PC-9 (cell line): ENCODE measurements at regions not wholly inside any gene's neighbourhood (a gene's known extent, or its start where the extent isn't known, plus 50 kb on each side); places are given as distances from the start of the nearest gene placed in this dataset.

Experiments used
- BruUV-seq: library from RNA; stranded (reverse); fragments of 400-500 nt; replicated peaks from 2 replicates; lab custom pipeline; 2021; lab: Mats Ljungman, UMichigan
- CTCF ChIA-PET: fragments of 300-600 bp; sonication (Branson Sonifier 250); formaldehyde crosslinking; loops from one replicate; lab custom pipeline; 2022; ENCODE audit warnings: antibody characterized with exemption; lab: Charles Lee
- POLR2A ChIA-PET: fragments of 300-600 bp; sonication (Branson Sonifier 250); formaldehyde crosslinking; loops from one replicate; lab custom pipeline; 2022; ENCODE audit warnings: antibody characterized with exemption; ENCODE audit not compliant: unreplicated experiment; lab: Charles Lee
- DNase-seq, 2 experiments: peaks; one replicate each; pipeline versions ENCODE4 v3.0.0 to v3.0.0-alpha.2; 2015 to 2022; ENCODE audit warnings: mixed read lengths in 1 of 2
- H2AFZ ChIP-seq: fragments of 200-600 bp; sonication (generic); 2 replicates; pipeline ENCODE4 v1.8.1; 2017; ENCODE audit warnings: antibody characterized with exemption
- H3F3A ChIP-seq: fragments of 200-600 bp; sonication (generic); 2 replicates; pipeline ENCODE4 v1.8.1; 2017; ENCODE audit warnings: antibody characterized with exemption, mild to moderate bottlenecking, low read depth; ENCODE audit not compliant: insufficient read depth
- H3K27ac ChIP-seq: fragments of 200-600 bp; sonication (generic); 2 replicates; pipeline ENCODE4 v1.6.1; 2016; ENCODE audit warnings: mixed run types
- H3K27me3 ChIP-seq: fragments of 200-600 bp; sonication (generic); 2 replicates; pipeline ENCODE4 v1.6.1; 2016; ENCODE audit warnings: low read depth, mixed run types; ENCODE audit not compliant: insufficient read depth
- H3K36me3 ChIP-seq: fragments of 200-600 bp; sonication (generic); 2 replicates; pipeline ENCODE4 v1.6.1; 2016; ENCODE audit warnings: low read depth, mixed run types
- H3K4me1 ChIP-seq: fragments of 200-600 bp; sonication (generic); replicated peaks from 2 replicates; pipeline ENCODE4 v1.6.1; 2016; ENCODE audit warnings: mixed run types; ENCODE audit not compliant: insufficient read depth
- H3K4me2 ChIP-seq: fragments of 200-600 bp; sonication (generic); 2 replicates; pipeline ENCODE4 v1.6.1; 2017; ENCODE audit warnings: mixed run types
- H3K4me3 ChIP-seq: fragments of 200-600 bp; sonication (generic); 2 replicates; pipeline ENCODE4 v1.6.1; 2016; ENCODE audit warnings: mixed run types
- H3K79me2 ChIP-seq: fragments of 200-600 bp; sonication (generic); 2 replicates; pipeline ENCODE4 v1.6.1; 2017; ENCODE audit warnings: low read depth, mixed run types
- H3K9me2 ChIP-seq: fragments of 200-600 bp; sonication (generic); 2 replicates; pipeline ENCODE4 v1.8.1; 2017; ENCODE audit warnings: mild to moderate bottlenecking; ENCODE audit not compliant: insufficient read depth
- H3K9me3 ChIP-seq: fragments of 200-600 bp; sonication (generic); 2 replicates; pipeline ENCODE4 v1.8.1; 2016; ENCODE audit warnings: low read depth; ENCODE audit not compliant: insufficient read depth
- H4K20me1 ChIP-seq: fragments of 200-600 bp; sonication (generic); 2 replicates; pipeline ENCODE4 v1.8.1; 2017; ENCODE audit not compliant: insufficient read depth
- EZH2 ChIP-seq: fragments of 200-600 bp; sonication (generic); IDR thresholded peaks from 2 replicates; pipeline ENCODE4 v1.8.0; 2017; ENCODE audit warnings: antibody characterized with exemption, low read depth
- intact Hi-C: fragments of 100-400 bp; cut with micrococcal nuclease; formaldehyde crosslinking; loops from one replicate; pipeline ENCODE4 v1.10.0; 2022; ENCODE audit not compliant: unreplicated experiment
- TF ChIP-seq, protein P1 (sequence below): fragments of 200-600 bp; sonication (generic); conservative IDR thresholded peaks from 2 replicates; pipeline ENCODE4 v1.6.1; 2017; ENCODE audit warnings: mixed run types, antibody characterized with exemption, mild to moderate bottlenecking, moderate library complexity

GRCh38 chr9:96126321-96126881 is 175.6 kb downstream of the HSD17B3 start:
- ChIA-PET CTCF (no interaction called here), POLR2A (no interaction called here)
- no peak overlapping the region for H3K27ac ChIP-seq
- no peaks in the 10 kb centered on the region for H3K4me1 ChIP-seq
- H3F3A ChIP-seq: no peaks in the 10 kb centered on the region
- no peaks in the 10 kb centered on the region for H3K9me2 ChIP-seq
- TF ChIP-seq, protein P1, sequence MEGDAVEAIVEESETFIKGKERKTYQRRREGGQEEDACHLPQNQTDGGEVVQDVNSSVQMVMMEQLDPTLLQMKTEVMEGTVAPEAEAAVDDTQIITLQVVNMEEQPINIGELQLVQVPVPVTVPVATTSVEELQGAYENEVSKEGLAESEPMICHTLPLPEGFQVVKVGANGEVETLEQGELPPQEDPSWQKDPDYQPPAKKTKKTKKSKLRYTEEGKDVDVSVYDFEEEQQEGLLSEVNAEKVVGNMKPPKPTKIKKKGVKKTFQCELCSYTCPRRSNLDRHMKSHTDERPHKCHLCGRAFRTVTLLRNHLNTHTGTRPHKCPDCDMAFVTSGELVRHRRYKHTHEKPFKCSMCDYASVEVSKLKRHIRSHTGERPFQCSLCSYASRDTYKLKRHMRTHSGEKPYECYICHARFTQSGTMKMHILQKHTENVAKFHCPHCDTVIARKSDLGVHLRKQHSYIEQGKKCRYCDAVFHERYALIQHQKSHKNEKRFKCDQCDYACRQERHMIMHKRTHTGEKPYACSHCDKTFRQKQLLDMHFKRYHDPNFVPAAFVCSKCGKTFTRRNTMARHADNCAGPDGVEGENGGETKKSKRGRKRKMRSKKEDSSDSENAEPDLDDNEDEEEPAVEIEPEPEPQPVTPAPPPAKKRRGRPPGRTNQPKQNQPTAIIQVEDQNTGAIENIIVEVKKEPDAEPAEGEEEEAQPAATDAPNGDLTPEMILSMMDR: no peak
- TF ChIP-seq EZH2: no peak
- H3K4me2 ChIP-seq: no peak overlapping the region
- peaks cover 59% of the 10 kb centered on the region for H3K27me3 ChIP-seq
- BruUV-seq: no TSS peak
- no peak for DNase-seq
- no peaks in the 10 kb centered on the region for H4K20me1 ChIP-seq
- H2AFZ ChIP-seq: no peak overlapping the region
- H3K9me3 ChIP-seq: no peaks in the 10 kb centered on the region
- H3K79me2 ChIP-seq: no peaks in the 10 kb centered on the region
- H3K36me3 ChIP-seq: no peaks in the 10 kb centered on the region
- intact Hi-C loops: no loop called here
- H3K4me3 ChIP-seq: no peak overlapping the region

- CTCF ChIA-PET: no interaction called here
- peaks cover 51% of the 10 kb centered on the region for H3K27me3 ChIP-seq
- no peak overlapping the region for H3K27ac ChIP-seq
- no peaks in the 10 kb centered on the region for H3K36me3 ChIP-seq
- H4K20me1 ChIP-seq: no peaks in the 10 kb centered on the region
- POLR2A ChIA-PET: no interaction called here
- intact Hi-C loops: no loop called here
- H2AFZ ChIP-seq: no peak overlapping the region
- no peak overlapping the region for H3K4me3 ChIP-seq
- no peaks in the 10 kb centered on the region for H3K4me1 ChIP-seq
- H3K79me2 ChIP-seq: no peaks in the 10 kb centered on the region
- no peak for TF ChIP-seq EZH2
- TF ChIP-seq, protein P1: no peak
- DNase-seq: no peak
- no peaks in the 10 kb centered on the region for H3K9me2 ChIP-seq
- no peaks in the 10 kb centered on the region for H3K9me3 ChIP-seq
- no peak overlapping the region for H3K4me2 ChIP-seq
- no peaks in the 10 kb centered on the region for H3F3A ChIP-seq
- no TSS peak for BruUV-seq
These were observed 176.4 kb downstream of the HSD17B3 start for GRCh38 chr9:96125624-96126023.

- no TSS peak for BruUV-seq
- H3K4me3 ChIP-seq: no peak overlapping the region
- no peaks in the 10 kb centered on the region for H3K9me3 ChIP-seq
- POLR2A ChIA-PET: no interaction called here
- no peak for DNase-seq
- no peak overlapping the region for H3K4me2 ChIP-seq
- no peaks in the 10 kb centered on the region for H4K20me1 ChIP-seq
- no peaks in the 10 kb centered on the region for H3K9me2 ChIP-seq
- H3K4me1 ChIP-seq: no peaks in the 10 kb centered on the region
- H3F3A ChIP-seq: no peaks in the 10 kb centered on the region
- intact Hi-C loops: no loop called here
- no peaks in the 10 kb centered on the region for H3K36me3 ChIP-seq
- H3K27me3 ChIP-seq: peaks cover 32% of the 10 kb centered on the region; the same call in 1 of the 2 replicates
- no peaks in the 10 kb centered on the region for H3K79me2 ChIP-seq
- no peak overlapping the region for H2AFZ ChIP-seq
- CTCF ChIA-PET: no interaction called here
- no peak for TF ChIP-seq EZH2
- TF ChIP-seq, protein P1: no peak
- no peak overlapping the region for H3K27ac ChIP-seq
These were observed 179.2 kb downstream of the HSD17B3 start for GRCh38 chr9:96122751-96123150.
